ENCODE measurements at regions not wholly inside any gene's neighbourhood (a gene's known extent, or its start where the extent isn't known, plus 50 kb on each side); places are given as distances from the start of the nearest gene placed in this dataset.
A peak's percentile ranks its signal among the peaks of the same experiment; 100 is the strongest.

DNA sequence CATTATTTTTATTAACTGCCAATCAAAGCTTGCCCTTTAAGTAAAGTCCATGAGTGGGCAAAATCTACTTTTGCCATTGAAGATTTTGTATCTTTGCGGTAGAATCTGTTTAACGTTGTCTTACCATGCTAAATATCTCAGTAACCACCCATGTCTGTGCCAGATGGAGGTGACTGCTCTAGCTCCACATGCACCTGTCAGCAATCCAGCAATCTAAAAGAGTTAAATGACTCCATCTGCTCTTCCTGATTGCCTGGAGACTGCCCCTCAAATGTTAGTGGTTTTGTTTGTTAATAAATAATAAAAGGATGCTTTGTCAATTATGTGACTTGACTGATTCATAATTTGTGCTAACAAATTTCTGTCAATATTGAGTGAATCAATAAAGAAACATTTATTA lies 141.7 kb downstream of the RBM43 start:
- H3K4me3 ChIP-seq (ENCODE audit: low read length), result no peak overlapping the region
- TF ChIP-seq, protein P1, sequence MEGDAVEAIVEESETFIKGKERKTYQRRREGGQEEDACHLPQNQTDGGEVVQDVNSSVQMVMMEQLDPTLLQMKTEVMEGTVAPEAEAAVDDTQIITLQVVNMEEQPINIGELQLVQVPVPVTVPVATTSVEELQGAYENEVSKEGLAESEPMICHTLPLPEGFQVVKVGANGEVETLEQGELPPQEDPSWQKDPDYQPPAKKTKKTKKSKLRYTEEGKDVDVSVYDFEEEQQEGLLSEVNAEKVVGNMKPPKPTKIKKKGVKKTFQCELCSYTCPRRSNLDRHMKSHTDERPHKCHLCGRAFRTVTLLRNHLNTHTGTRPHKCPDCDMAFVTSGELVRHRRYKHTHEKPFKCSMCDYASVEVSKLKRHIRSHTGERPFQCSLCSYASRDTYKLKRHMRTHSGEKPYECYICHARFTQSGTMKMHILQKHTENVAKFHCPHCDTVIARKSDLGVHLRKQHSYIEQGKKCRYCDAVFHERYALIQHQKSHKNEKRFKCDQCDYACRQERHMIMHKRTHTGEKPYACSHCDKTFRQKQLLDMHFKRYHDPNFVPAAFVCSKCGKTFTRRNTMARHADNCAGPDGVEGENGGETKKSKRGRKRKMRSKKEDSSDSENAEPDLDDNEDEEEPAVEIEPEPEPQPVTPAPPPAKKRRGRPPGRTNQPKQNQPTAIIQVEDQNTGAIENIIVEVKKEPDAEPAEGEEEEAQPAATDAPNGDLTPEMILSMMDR (conservative IDR thresholded peaks at IDR 0.05; ENCODE audit: low read length), result no peak
- DNase-seq (ENCODE audit: low read depth), result no peak

DNA sequence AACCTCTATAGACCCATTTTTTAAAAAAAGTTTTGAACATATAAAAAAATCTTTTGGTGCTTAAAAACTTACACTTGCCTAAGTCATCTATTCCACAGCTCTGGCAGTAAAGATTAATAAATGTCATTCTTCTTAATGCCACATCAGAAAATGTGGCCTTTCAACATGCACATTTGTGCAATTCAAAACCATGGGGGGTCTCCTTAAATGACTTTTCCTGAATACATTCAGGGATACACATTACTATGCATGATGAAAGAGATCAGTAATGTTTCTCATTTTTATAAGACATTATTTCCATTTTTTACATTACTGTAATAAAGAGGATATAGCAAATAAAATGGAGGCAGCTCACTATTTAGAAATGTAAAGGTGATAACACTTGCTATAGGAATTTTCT lies 142.3 kb downstream of the RBM43 start:
- no peak for DNase-seq (ENCODE audit: low read depth)
- TF ChIP-seq, protein P1 (conservative IDR thresholded peaks at IDR 0.05; ENCODE audit: low read length), result no peak
- H3K4me3 ChIP-seq (ENCODE audit: low read length), result no peak overlapping the region

DNA sequence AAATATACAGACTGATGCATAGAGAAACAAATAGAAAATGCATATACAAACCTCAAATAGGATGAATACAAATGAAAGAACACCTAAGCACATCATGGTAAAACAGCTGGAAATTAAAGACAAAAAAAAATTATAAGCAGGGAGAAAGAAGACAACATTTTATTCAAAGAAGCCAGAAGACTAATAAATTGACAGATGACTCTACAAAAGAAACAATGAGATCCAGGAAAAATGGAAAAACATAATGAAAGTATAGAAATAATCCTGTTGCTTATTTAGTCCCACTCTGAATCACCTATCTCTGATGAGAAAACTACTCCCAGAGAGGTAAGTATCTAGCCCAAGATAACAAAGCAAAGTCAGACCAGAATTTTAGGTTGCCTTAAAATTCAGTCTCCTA lies 143.4 kb downstream of the RBM43 start:
- TF ChIP-seq, protein P1 (conservative IDR thresholded peaks at IDR 0.05; ENCODE audit: low read length), result no peak
- H3K4me3 ChIP-seq (ENCODE audit: low read length), result no peak overlapping the region

DNA sequence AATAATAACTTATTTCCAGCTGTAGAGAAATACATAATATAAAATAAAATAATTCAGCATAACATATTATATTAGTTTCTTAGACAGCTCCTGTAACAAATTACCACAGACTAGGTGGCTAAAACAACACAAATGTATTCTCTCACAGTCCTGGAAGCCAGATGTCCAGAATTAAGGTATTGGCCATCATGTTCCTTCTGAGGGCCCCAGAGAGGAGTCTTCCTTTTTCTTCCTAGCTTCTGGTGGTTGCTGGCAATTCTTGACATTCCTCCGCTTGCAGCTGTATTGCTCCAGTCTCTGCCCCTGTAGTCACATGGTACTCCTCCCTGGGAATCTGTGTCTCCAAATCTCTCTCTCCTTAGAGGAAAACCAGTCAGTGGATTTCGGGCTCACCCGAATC lies 146.8 kb downstream of the RBM43 start:
- TF ChIP-seq, protein P1 (conservative IDR thresholded peaks at IDR 0.05; ENCODE audit: low read length), result no peak
- DNase-seq (ENCODE audit: low read depth), result peak; percentile 76

More for the DNA sequence above, 143.4 kb downstream of the RBM43 start:
- DNase-seq (ENCODE audit: low read depth), result no peak

DNA sequence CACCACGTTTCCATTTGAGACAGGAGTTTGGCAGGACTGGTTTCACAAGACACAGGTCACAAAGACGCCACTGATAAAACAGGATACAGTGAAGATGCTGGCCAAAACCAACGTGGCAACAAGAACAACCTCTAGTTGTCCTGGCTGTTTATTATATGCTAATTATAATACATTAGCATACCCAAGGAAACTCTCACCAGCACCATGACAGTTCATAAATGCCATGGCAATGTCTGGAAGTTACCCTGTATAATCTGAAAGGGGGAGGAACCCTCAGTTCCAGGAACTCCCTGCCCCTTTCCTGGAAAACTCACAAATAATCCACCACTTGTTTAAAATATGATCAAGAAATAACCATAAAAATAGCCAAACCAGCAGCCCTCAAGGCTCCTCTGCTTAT lies 148.3 kb downstream of the RBM43 start:
- H3K4me3 ChIP-seq (ENCODE audit: low read length), result no peak overlapping the region
- DNase-seq (ENCODE audit: low read depth), result no peak
- TF ChIP-seq, protein P1 (conservative IDR thresholded peaks at IDR 0.05; ENCODE audit: low read length), result no peak

More for the DNA sequence above, 146.8 kb downstream of the RBM43 start:
- H3K4me3 ChIP-seq (ENCODE audit: low read length), result no peak overlapping the region

DNA sequence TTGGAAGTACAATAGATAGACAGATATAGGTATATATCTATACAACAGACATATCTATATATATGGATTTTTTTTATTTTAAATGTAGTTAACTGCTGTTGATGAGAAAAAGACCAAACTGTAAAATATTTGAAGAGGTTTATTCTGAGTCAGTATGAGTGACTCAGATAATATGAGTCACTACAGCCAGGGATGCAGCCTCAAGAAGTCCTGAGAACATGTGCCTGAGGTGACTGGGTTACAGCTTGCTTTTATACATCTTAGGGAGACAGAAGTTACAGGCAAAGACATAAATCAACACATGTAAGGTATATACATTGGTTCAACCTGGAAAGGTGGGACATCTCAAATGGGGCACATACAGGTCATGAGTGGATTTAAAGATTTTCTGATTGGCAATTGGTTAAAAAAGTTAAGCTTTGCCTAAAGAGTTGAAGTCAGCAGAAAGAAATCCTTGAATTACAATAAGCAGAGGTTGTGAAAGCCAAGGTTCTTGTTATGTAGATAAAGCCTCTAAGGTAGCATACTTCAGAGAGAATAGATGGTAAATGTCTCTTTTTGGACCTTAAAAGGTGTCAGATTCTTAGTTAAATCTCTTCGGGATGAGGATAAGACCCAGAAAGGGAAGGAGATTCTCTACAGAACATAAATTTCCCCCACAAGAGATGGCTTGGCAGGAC lies 149.9 kb downstream of the RBM43 start:
- H3K4me3 ChIP-seq (ENCODE audit: low read length), result no peak overlapping the region
- TF ChIP-seq, protein P1 (conservative IDR thresholded peaks at IDR 0.05; ENCODE audit: low read length), result no peak
- peak; percentile 55 for DNase-seq (ENCODE audit: low read depth)

DNA sequence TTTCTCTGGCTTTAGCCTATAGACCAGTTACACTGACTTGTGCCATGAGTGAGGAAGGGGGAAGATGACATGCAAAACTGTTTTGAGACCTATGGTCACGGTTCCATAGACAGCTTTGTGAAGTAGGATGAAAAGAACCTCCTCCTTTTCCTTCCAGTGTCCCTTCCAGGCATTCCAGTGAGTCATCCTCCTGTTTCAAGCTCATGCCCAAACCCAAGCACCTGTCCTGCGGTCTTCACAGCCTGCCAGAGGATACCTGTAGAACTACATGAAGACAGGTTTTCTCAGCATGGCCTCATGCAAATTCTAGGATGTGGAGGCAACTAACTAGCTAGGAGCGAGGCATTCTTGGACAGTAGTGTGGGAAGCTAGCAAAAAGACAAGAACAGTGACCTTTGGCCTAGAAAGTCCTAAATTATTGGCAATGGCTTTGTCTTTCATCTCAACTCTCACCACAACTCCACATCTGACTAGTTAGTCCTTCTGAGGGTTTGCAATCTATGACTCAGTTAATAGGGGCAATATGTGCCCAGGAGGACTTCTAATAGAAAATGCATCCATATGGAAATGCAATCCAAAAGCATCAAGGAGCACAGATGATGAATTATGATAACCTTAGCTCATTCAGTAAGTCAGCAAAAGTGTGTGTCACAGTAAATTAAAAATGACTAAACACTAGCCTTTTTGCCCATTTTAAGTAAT lies 154.7 kb downstream of the RBM43 start:
- H3K4me3 ChIP-seq (ENCODE audit: low read length), result no peak overlapping the region
- peak; percentile 48 for DNase-seq (ENCODE audit: low read depth)
- TF ChIP-seq, protein P1 (conservative IDR thresholded peaks at IDR 0.05; ENCODE audit: low read length), result no peak

Measured in AG10803 (cell line).